HG03060 (cell line): ENCODE measurements at regions not wholly inside any gene's neighbourhood (a gene's known extent, or its start where the extent isn't known, plus 50 kb on each side); places are given as distances from the start of the nearest gene placed in this dataset.
"Not testable (repeated sequence)": the region's sequence is repeated elsewhere in the genome, so short reads cannot be mapped to it uniquely, and the experiment has no call there.

Experiments used
- ATAC-seq: cut with Tn5 transposase; IDR thresholded peaks from one replicate; pipeline ENCODE4 v1.9.1; 2021; ENCODE audit warnings: low read depth, moderate number of reproducible peaks; ENCODE audit not compliant: unreplicated experiment

- no peak for ATAC-seq
Observed at GRCh38 chr17:31686495-31686894, 172.5 kb downstream of the COPRS start.

GRCh38 chr17:31684901-31685300, 174.1 kb downstream of the COPRS start:
- ATAC-seq = no peak

- no peak for ATAC-seq
Observed at GRCh38 chr17:31680126-31680525, 178.9 kb downstream of the COPRS start.

DNA sequence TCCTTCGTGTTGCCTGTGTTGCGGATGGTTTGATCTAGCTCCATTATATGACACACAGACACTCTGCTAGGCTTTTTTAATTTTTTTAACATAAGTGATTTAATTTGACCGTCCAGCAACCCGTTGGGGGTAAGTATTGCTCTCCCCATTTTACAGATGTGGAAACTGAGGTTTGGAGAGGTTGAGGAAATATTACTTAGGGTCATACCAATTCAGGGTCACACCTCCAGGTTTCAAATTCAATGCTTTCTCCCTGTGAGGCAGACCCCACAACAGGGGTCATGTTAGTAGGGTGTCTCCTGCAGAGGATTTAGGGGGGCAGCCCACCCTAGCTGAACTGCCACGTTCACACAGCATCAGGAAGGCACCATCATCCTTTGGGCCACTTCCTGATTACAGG, 179.4 kb downstream of the COPRS start:
- no peak for ATAC-seq

DNA sequence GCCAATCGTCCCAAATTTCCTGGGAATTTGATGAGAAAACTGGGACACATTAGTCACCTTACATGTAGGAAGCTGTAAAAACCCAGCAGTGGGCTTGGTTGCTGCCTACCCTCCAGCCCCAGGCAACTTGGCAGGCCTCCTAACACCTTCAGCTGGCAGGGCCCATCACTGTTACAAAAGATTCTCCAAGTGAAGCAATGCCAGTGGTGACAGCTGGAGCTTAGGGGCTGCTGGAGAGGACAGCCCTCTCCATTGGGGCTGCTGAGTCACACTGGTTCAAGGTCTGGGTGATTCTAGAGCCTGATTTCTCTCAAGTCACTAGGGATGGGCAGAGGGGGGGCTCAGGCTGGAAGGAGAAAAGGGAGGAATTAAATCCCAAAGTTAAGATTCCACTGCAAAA, 180.6 kb downstream of the COPRS start:
- no peak for ATAC-seq

DNA sequence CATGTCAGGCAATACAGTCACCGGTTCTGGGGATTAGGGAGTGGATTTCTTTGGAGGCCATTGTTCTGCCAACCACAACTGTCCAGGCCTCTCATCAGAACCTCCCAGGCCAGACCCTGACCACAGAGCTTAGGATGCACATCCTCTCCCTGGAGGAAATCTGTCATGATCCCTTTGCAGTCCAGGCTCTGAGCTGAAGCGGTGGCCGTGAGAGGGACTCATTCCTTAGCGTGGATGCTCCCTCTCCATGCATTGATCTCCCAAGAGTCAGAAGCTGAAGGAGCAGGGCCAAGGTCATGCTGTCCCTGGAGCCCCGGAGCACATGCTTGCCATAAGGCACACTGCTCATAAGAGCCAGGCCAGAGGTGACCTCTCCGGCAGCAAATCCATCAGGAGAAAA, 181.4 kb downstream of the COPRS start:
- ATAC-seq = no peak

GRCh38 chr17:31677036-31677435, 182.0 kb downstream of the COPRS start:
- no peak for ATAC-seq

DNA sequence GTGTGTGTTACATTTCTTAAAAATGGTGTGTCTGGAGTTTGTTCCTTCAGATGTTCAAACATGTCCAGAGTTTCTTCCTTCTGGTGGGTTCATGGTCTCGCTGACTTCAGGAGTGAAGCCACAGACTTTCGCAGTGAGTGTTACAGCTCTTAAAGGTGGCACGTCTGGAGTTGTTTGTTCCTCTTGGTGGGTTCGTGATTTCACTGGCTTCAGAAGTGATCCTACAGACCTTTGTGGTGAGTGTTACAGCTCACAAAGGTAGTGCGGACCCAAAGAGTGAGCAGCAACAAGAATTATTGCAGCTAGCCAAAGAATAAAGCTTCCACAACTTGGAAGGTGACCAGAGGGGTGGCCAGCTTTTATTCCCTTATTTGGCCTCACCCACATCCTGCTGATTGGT, 183.7 kb downstream of the COPRS start:
- not testable (repeated sequence) for ATAC-seq

DNA sequence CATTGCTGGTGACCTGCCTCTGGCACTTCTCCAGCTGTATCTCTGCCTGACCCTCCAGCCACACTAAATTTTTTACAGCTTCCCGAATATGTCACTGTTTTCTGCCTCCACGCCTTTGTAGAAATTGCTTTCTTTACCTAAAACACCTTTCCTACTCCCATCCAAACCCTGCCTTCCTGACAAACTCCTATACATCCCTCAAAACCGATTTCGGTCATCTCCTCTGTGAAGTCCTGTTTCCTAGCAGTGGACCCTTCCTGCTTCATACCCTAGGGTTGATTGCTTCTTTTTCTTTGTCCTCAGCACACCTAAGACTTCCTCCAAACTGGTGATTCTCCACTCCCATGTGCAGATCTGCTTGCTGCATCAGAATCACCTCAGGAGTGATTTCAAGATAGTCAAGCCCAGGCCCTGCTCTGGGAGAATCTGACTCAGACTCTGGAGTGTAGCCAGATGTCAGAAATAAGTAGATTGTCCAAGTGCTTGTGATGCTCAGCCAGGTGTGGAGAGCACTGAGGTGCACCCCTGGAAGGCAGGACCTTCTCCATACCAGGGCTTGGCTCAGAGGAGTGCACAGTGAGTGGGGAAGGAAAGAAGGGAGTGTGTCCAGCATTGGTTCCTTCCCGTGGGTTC, 184.2 kb downstream of the COPRS start:
- no peak for ATAC-seq

- ATAC-seq = no peak
Observed at GRCh38 chr17:31674305-31674704, 184.7 kb downstream of the COPRS start.

DNA sequence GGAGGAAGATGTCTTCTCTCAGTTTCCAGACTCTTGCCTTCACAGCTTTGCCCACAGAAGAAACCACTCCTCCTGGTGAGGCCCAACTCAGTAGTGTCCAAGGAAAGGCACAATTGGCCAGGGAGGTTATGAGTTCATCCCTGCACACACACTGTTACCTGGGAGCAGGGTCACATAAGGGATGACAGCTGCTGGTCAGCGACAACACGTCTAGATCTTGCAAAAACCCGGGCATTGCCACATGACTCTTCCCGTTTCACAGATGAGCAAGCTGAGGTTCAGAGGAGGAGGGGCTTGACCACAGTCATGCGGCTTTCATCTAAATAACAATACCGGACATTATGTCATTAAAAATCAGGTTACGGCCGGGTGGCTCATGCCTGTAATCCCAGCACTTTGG, 186.0 kb downstream of the COPRS start:
- no peak for ATAC-seq

DNA sequence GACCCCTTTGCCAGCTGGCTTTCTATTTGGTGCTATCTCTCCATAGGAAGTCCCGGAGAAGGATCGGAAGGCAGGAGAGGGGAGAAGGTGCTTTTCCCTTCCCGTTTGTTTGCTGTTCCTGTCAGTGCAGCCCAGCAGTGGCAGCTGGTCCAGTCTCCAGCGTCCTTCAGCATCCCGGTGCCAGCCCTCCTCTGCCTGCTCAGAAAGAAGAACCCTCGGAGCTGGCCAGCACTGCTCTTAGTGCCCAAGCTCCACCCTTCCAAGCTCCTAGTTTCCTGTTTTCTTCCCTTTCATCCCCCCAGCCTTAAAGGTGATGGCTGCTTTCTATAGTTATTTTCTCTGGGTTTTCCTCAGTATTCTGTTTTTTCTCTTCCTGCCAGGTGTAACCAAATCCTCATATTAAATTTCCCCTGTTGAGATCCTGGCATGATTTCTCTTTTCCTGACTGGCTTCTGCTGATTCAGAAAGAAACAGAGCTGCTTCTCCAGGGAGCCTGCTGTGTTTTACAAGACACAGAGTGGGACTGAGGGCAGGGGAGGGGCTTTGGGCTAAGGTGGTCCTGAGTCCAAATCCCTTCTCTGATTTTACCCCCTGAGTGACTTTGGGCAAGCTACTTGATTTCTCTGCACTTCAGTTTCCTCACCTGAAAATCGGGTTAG, 186.8 kb downstream of the COPRS start:
- ATAC-seq = no peak

- no peak for ATAC-seq
Observed at GRCh38 chr17:31663576-31663975, 195.5 kb downstream of the COPRS start.

DNA sequence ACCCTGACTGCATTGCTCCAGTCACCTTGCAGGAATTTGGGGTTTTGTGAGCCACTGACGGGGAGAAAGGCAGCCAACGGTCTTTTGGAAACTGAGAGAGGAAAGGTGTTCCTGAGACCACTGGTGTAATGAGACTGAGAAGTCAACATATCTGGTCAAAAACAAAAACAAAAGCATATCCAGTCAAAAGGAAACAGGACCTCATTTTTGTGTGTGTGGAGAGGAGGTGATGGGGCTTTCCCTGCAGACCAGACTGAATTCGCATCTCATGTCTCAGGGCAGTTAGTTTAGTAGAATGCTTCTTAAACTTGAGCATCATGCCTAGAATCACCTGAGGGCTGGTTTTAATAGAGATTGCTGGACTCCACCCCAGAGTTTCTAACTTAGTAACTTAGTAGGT, 198.4 kb downstream of the COPRS start:
- ATAC-seq = no peak

DNA sequence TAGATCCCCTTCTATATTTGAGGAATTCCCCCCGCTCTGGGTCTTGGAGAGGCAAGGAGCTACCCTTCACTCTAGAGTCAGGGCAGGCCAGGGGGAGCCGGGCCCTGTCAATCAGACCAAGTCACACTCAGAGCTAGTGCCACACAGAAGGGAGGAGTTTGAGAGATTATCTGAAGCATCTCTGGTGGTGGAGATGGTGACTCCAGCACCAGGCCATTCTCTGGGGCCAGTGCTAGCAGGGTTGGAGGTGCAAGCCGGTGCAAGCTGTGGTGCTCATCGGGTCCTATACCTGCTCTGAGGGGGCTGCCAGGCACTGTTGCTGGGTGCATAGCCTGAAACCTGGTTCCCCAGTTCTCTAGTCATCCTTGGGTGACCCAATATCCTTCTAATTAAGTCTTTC, 201.2 kb downstream of the COPRS start:
- no peak for ATAC-seq

DNA sequence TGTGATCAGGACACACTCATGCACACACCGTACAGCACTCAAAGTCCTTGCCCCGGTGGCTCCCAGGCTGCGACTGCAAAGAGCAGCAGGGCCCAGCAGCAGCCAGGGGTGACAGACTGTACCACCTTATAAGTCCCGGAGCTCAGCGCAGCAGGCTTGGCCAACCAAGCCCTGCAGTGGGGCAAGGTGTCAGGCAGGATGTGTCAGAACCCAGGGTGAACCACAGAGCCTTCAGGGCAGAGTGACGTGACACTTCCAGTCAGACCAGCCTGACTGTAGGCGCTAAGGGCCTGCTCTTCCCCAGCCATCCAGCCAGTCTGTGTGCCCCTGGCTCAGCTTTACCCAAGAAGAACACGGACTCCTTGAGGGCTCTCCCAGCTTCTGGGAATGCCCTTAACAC, 204.1 kb downstream of the COPRS start:
- ATAC-seq = no peak

DNA sequence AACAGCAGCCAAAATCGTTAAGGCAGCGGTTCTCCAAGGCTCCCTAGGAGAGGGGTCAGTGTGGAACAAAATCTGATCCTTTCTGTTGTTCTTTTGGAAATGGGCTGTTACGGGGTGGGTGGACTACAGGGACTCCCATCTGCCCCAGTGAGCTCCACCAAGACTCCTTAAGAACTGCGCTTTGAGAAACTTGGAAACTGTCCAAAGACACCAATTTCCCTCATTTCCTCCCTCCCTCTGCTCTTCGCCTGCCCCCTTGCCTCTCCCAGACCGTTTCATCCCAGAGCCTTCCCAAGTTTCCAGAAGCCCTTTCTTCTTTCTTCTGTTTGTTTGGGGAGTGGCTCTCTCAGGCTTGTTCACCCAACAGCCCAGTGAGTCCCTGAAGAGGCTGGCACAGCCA, 205.4 kb downstream of the COPRS start:
- no peak for ATAC-seq

GRCh38 chr17:31650756-31651520, 208.1 kb downstream of the COPRS start:
- ATAC-seq = no peak

- no peak for ATAC-seq
Observed at GRCh38 chr17:31649302-31649701, 209.7 kb downstream of the COPRS start.

- no peak for ATAC-seq
Observed at GRCh38 chr17:31647661-31648060, 211.4 kb downstream of the COPRS start.

DNA sequence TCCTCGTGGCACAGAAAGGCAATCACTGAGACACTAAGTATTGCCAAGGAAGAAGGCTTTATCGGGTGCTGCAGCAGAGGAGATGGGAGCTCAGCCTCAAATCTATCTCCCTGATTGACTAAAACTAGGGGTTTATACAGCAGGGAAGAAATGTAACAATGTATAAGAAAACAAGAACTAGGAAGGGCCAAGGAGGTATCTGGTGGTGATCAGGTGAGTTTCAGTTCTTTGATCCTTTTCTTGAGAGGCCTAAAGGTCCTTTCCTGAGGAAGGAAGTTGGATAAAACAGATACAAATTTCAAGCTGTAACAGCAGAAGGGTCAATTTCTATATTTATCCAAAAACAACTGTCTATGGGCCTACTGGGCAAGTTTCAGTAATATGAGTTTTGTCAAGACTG, 212.4 kb downstream of the COPRS start:
- no peak for ATAC-seq

DNA sequence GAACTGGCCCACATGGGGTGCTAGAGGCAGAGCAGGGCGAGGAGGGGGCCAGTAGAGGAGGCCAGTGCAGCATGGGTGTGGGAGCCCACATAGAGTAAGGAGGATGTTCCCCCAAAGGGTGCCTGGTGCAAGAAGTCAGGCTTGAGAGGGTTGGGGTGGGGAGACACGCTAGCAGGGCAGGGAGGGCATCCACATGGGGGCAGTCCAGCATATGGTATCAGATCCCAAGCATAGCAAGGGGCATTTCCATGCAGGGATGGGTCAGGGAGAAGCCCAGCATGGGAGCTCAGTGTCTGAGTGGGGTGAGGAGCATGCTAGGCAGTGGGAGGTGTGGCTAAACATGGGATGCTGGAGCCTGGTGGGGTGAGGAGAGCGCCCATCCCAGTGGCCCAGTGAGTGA, 213.7 kb downstream of the COPRS start:
- no peak for ATAC-seq
